Upper lobe of left lung (tissue), 6 donors: ENCODE measurements at regions not wholly inside any gene's neighbourhood (a gene's known extent, or its start where the extent isn't known, plus 50 kb on each side); places are given as distances from the start of the nearest gene placed in this dataset.

Experiments
- ATAC-seq, 2 donors: fragments of 200-7000 bp; cut with Tn5 transposase; one replicate each; pipeline ENCODE4 v1.9.1; 2022; ENCODE audit warnings: mild to moderate bottlenecking in 2 of 2, moderate library complexity in 2 of 2; ENCODE audit not compliant: low FRiP score in 2 of 2
- DNase-seq, 2 donors: peaks; one replicate each; pipeline ENCODE4 v3.0.0-alpha.2; 2019 to 2020
- H3K27ac ChIP-seq, 4 donors: fragments of 200-600 bp; sonication (generic); one replicate each; pipeline ENCODE4 v1.5.1; 2016 to 2019
- H3K27me3 ChIP-seq, 4 donors: fragments of 200-600 bp; sonication (generic); one replicate each; pipeline ENCODE4 v1.5.1; 2017 to 2019
- H3K36me3 ChIP-seq, 4 donors: fragments of 200-600 bp; sonication (generic); one replicate each; pipeline ENCODE4 v1.5.1; 2016 to 2019
- H3K4me1 ChIP-seq, 4 donors: fragments of 200-600 bp; sonication (generic); one replicate each; pipeline ENCODE4 v1.5.1; 2018 to 2019
- H3K4me3 ChIP-seq, 4 donors: fragments of 200-600 bp; sonication (generic); one replicate each; pipeline ENCODE4 v1.5.1; 2017 to 2019; ENCODE audit warnings: mild to moderate bottlenecking in 2 of 4, moderate library complexity in 1 of 4
- H3K9me3 ChIP-seq, 4 donors: fragments of 200-600 bp; sonication (generic); one replicate each; pipeline ENCODE4 v1.5.1; 2018 to 2019
- EP300 ChIP-seq, 4 donors: sonication (generic); formaldehyde crosslinking; IDR thresholded peaks; one replicate each; pipeline ENCODE4 v1.5.1; 2017; ENCODE audit warnings: antibody characterized with exemption in 4 of 4, control low read depth in 2 of 4
- POLR2A ChIP-seq, 4 donors: fragments of 450-650 bp; IDR thresholded peaks; one replicate each; pipeline ENCODE4 v1.5.1; 2016 to 2017; ENCODE audit warnings: antibody characterized with exemption in 4 of 4, mild to moderate bottlenecking in 2 of 4
- POLR2AphosphoS5 ChIP-seq, 2 donors: sonication (generic); formaldehyde crosslinking; IDR thresholded peaks; one replicate each; pipeline ENCODE4 v1.5.1; 2017; ENCODE audit warnings: antibody characterized with exemption in 2 of 2
- WGBS, 2 donors: methylation state at CpG; one replicate each; pipeline ENCODE4 v1.1.5; 2017 to 2018; 5-methylcytosine and 5-hydroxymethylcytosine counted together
- TF ChIP-seq, protein P1 (sequence below), 6 experiments: fragments of 450-650 bp in 4 of 6; fragments of 200-600 bp in 2 of 6; sonication (generic) in 2 of 6; IDR thresholded peaks; one replicate each; pipeline ENCODE4 v1.5.1; 2016 to 2019; ENCODE audit warnings: antibody characterized with exemption in 6 of 6
- donor health status: DM: no; HTN: no; CAD: no; lungs with moderate emphysema.
- donor health status: DM: no; HTN: yes; CAD: no; lungs with severe emphysema.

GRCh38 chr18:64809801-64810200, 660.9 kb upstream of the LINC00305 start:
- TF ChIP-seq POLR2A (IDR thresholded peaks at IDR 0.05) = no peak
- TF ChIP-seq, protein P1, sequence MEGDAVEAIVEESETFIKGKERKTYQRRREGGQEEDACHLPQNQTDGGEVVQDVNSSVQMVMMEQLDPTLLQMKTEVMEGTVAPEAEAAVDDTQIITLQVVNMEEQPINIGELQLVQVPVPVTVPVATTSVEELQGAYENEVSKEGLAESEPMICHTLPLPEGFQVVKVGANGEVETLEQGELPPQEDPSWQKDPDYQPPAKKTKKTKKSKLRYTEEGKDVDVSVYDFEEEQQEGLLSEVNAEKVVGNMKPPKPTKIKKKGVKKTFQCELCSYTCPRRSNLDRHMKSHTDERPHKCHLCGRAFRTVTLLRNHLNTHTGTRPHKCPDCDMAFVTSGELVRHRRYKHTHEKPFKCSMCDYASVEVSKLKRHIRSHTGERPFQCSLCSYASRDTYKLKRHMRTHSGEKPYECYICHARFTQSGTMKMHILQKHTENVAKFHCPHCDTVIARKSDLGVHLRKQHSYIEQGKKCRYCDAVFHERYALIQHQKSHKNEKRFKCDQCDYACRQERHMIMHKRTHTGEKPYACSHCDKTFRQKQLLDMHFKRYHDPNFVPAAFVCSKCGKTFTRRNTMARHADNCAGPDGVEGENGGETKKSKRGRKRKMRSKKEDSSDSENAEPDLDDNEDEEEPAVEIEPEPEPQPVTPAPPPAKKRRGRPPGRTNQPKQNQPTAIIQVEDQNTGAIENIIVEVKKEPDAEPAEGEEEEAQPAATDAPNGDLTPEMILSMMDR (IDR thresholded peaks at IDR 0.05) = no peak
- TF ChIP-seq EP300 (IDR thresholded peaks at IDR 0.05) = no peak
- no peak for TF ChIP-seq POLR2AphosphoS5 (IDR thresholded peaks at IDR 0.05)
- Histone ChIP-seq H3K36me3 (no peaks in the 10 kb centered on the region), H3K4me3 (no peak overlapping the region), H3K9me3 (no peaks in the 10 kb centered on the region), H3K27ac (no peak overlapping the region), H3K27me3 (no peaks in the 10 kb centered on the region), H3K4me1 (no peaks in the 10 kb centered on the region)
- ATAC-seq (no peak), DNase-seq (no peak)
- 66 to 67% methylated on average over 5 of the region's 5 CpGs for WGBS, 2 donors

DNA sequence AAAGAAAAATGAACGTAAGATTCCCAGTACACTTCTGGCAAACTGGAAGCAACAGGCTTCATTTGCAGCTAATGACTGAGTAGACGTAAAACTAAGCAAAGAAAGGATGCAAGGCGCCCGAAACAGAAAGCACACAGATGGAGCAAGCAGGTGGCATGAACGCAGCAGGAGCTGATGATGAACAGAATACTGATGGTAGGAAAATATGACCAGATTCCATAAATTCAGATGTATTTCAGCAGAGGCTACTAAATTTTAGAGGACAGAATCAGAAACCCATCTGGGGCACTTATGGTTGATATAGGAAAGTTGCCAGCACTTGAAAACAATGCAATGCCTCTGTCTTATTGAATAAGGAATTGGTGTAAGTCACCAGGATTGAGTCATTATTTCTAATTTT, 658.7 kb upstream of the LINC00305 start:
- Histone ChIP-seq H3K27me3 (no peaks in the 10 kb centered on the region), H3K4me1 (no peaks in the 10 kb centered on the region), H3K9me3 (no peaks in the 10 kb centered on the region), H3K4me3 (no peak overlapping the region), H3K27ac (no peak overlapping the region), H3K36me3 (no peaks in the 10 kb centered on the region)
- no peak for TF ChIP-seq EP300 (IDR thresholded peaks at IDR 0.05)
- TF ChIP-seq, protein P1 (IDR thresholded peaks at IDR 0.05) = no peak
- no peak for TF ChIP-seq POLR2A (IDR thresholded peaks at IDR 0.05)
- TF ChIP-seq POLR2AphosphoS5 (IDR thresholded peaks at IDR 0.05) = no peak
- no peak for ATAC-seq
- DNase-seq = no peak
- 90% methylated on average over 5 of the region's 5 CpGs for WGBS, 2 donors

GRCh38 chr18:64806691-64807090, 657.8 kb upstream of the LINC00305 start:
- Histone ChIP-seq H3K27ac (no peak overlapping the region), H3K4me3 (no peak overlapping the region), H3K36me3 (no peaks in the 10 kb centered on the region), H3K4me1 (no peaks in the 10 kb centered on the region), H3K27me3 (no peaks in the 10 kb centered on the region), H3K9me3 (no peaks in the 10 kb centered on the region)
- no peak for DNase-seq
- TF ChIP-seq, protein P1 (IDR thresholded peaks at IDR 0.05) = no peak
- TF ChIP-seq POLR2AphosphoS5 (IDR thresholded peaks at IDR 0.05) (no peak), EP300 (IDR thresholded peaks at IDR 0.05) (no peak), POLR2A (IDR thresholded peaks at IDR 0.05) (no peak)
- WGBS, 2 donors = 77 to 81% methylated on average over 5 of the region's 5 CpGs
- no peak for ATAC-seq

DNA sequence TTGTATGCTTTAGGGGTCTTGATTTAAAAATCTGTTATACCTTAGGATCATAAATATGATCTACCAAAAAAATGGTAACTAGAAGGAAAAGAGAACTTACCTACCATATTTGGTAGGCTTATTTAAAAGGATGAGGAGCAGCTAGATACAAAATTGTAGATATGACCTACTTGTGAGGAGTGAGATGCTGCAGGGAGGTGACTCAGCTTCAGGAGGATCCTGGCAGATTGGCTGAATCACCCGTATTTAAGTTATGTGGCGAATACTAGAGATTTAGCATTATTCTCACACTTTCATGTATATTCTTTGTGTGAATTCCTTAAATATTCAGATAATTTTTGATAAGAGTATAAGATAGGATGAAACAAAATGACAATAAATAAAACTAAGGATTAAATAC, 657.3 kb upstream of the LINC00305 start:
- no peaks in the 10 kb centered on the region for H3K27me3 ChIP-seq
- WGBS, 2 donors = 90 to 95% methylated on average over 2 of the region's 2 CpGs
- no peak for ATAC-seq
- no peaks in the 10 kb centered on the region for H3K4me1 ChIP-seq
- TF ChIP-seq, protein P1 (IDR thresholded peaks at IDR 0.05) = no peak
- no peak for DNase-seq
- no peak overlapping the region for H3K27ac ChIP-seq
- H3K4me3 ChIP-seq = no peak overlapping the region
- H3K36me3 ChIP-seq = no peaks in the 10 kb centered on the region
- H3K9me3 ChIP-seq = no peaks in the 10 kb centered on the region

DNA sequence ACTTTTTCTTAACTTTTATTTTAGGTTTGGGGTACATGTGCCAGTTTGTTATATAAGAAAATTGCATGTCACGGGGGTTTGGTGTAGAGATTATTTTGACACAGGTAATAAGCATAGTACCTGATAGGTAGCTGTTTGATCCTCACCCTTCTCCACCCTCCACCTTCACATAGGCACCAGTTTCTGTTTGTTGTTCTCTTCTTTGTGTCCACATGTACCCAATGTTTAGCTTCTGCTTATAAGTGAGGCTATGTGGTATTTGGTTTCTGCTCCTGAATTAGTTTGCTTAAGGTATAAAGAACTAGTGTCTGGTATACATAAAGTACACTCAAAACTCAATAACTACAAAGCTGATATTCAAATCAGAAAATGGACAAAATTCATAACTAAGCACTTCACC, 654.6 kb upstream of the LINC00305 start:
- H3K27ac ChIP-seq = no peak overlapping the region
- ATAC-seq = no peak
- no peak for TF ChIP-seq POLR2A (IDR thresholded peaks at IDR 0.05)
- no peak for TF ChIP-seq EP300 (IDR thresholded peaks at IDR 0.05)
- no peak for TF ChIP-seq POLR2AphosphoS5 (IDR thresholded peaks at IDR 0.05)
- TF ChIP-seq, protein P1 (IDR thresholded peaks at IDR 0.05) = no peak
- H3K4me1 ChIP-seq = no peaks in the 10 kb centered on the region
- no peaks in the 10 kb centered on the region for H3K36me3 ChIP-seq
- no peak for DNase-seq
- H3K9me3 ChIP-seq = no peaks in the 10 kb centered on the region
- whole genome bisulfite sequencing, 2 donors = 72 to 84% methylated on average over 1 of the region's 1 CpG
- H3K27me3 ChIP-seq = no peaks in the 10 kb centered on the region
- no peak overlapping the region for H3K4me3 ChIP-seq
